Stimulated activated CD8-positive, alpha-beta memory T cell treated with anti-CD3 and anti-CD28 coated beads, Interleukin-7, amount 100 ng/mL, for 1 hour (primary cell): ENCODE measurements at regions not wholly inside any gene's neighbourhood (a gene's known extent, or its start where the extent isn't known, plus 50 kb on each side); places are given as distances from the start of the nearest gene placed in this dataset.

Experiments used
- DNase-seq, 2 donors: peaks; one replicate each; pipeline ENCODE4 v3.0.0-alpha.2; 2020; ENCODE audit warnings: low read depth in 2 of 2

DNA sequence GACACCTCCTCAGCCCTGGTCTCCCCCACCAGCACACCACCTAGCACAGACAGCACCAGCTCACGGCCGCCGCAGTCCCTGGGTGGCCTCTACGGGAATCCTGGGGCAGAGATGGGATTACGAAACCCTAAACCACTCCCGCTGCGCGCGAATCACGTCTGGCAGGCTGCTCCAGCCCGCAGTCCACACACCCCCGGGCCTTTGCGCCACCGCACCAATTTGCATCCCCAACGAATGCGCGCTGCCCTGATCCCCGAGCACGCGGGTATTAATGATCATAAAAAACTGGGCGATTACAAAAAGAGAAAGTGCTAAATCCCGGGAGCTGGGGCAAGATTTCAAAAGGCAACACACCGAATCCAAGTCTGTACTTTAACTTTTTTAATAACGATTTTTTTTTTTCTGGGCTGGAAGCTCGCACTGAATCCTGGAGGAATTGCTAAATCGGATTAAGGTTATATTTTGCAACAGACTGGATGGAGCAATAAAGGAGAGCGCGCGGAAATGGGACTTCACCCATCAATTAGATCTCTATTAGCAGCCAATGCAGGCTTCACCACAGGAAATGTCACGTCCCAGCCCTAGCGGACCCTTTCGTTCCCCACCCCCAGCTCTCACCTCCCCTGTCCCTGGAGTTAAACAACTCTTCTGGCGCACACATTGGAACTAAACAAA lies 69.8 kb upstream of the TMEM33 start:
- no peak for DNase-seq

DNA sequence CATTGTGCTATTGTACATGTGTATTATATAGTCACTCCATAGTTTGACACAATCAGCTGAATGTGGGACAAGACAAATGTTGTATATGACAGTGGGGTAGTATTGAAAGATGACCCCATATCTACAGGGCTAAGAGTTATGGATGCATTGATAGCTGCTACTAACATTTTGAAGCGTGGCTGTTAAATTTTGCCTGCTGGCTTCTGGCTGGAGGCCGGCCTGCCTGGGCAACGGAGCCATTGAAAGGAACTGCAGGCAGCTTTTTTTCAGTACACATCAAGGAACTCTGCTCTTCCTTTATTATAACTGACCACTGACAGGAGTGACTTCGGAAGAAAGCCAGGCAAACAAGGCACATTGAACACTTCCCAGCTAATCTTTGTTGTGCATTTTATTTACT lies 76.1 kb upstream of the TMEM33 start:
- DNase-seq: no peak

DNA sequence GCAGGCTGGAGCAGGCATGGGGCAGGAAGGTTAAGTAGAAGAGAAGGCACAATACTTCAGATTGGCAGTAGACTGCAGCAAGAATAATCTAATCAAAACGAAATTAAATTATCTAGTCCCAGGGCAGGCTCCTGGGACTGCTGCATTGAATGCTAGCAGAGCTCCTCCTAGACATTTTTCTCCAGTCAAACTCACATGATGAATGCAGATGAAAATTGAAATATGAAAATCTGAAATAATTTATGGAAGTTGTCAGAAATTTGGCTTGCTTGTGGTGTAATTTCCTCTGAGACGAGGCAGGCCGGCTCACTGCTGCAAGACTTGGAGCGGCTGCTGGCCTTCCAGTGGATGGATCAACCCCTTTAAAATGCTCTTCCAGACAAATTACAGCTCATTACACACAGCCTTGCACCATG lies 78.0 kb upstream of the TMEM33 start:
- no peak for DNase-seq

GRCh38 chr4:41856797-41857196 lies 78.4 kb upstream of the TMEM33 start:
- no peak for DNase-seq

- no peak for DNase-seq
These were observed 81.3 kb upstream of the TMEM33 start for GRCh38 chr4:41853973-41854372.

- DNase-seq: no peak
These were observed 83.0 kb upstream of the TMEM33 start for GRCh38 chr4:41852229-41852628.

GRCh38 chr4:41851621-41852020 lies 83.6 kb upstream of the TMEM33 start:
- no peak for DNase-seq

GRCh38 chr4:41844327-41844726 lies 90.9 kb upstream of the TMEM33 start:
- no peak for DNase-seq

GRCh38 chr4:41839916-41840854 lies 91.7 kb upstream of the PHOX2B start:
- DNase-seq: no peak

DNA sequence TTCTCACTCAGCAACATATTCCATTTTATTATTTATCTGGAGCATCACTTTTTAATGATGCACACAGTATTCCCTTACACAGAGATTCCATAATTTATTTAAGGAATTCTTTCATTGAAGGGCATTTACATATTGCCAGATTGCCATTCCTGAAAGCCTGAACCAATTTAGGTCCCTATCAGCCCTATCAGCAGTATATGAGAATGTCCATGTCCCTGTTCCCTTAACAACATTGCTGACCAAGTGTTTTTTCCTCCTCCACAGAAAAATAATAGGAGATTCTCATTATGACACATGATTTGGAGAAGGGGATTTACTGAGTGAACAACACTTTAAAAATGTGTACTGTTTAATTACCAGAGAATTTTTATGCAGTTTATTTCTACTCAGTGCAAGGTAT lies 90.1 kb upstream of the PHOX2B start:
- no peak for DNase-seq

DNA sequence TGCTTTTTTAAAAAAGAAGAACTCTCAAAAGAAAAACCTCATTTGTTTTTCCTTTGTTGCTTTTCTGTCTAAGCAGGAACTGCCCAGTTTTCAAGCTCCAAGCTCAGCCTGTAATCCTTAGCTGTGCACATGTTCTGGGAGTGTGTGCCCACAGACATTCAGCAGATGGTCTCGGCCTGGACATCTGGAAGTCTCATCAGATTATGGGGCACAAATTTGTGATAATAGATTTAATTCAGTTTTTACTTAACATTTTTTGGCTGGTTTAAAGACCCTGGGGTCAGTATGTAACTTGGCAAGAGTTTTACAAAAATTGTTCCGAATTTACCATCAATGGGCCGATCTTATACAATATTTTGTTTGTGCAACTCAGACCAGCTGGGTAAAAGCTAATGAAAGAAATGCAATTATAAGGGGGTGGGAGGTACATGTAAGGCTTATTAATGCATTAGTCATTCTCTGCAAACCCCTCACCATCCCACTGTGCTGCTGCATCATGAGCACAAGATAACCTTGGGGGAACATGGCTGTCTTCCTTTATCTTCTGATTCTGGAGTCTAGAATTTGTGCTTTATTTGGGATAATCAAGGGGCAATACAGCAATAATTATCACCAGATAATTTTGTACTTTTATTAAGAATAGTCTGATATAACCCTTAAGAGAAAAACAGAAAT lies 86.9 kb upstream of the PHOX2B start:
- DNase-seq: no peak

GRCh38 chr4:41832961-41833360 lies 84.4 kb upstream of the PHOX2B start:
- DNase-seq: no peak

DNA sequence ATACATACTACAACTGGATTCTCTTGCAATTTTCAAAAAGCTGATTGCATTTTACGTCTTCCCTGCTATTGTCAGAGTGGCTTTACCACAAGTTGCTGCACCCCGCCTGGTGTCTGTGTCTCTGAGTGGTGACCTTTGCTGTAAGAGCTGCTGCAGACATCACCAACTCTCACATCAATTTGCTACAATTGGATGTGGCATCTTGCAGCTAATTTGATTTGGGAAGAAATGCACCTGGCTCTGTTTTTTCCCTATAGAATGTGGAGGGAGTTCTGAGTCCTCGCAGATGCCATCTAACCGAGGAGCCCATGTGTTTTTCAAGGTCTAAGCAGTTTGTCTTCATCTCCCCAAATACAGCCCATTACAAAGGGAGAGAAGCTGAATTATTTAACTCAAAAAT lies 73.8 kb upstream of the PHOX2B start:
- no peak for DNase-seq

- DNase-seq: no peak
These were observed 71.9 kb upstream of the PHOX2B start for GRCh38 chr4:41820473-41820872.

GRCh38 chr4:41819621-41820020 lies 71.1 kb upstream of the PHOX2B start:
- DNase-seq: no peak

DNA sequence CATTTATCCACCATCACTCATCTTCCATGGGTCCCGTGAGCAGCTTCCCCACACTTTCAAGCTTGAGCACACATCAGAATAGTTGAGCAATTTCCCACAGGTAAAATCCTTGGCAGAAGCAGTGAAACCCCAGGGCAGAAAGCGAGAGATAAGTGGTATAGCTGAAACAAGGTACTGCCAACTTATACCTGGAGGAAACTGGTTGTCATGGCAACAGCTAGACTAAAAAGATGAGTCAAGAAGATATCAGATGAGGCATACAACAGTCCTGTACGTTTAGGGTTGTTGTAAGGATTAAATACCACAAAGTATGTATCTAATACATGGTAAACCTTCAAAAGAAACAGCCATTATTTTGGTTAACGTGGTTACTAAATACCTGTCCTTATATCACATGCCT lies 66.9 kb upstream of the PHOX2B start:
- DNase-seq: no peak

DNA sequence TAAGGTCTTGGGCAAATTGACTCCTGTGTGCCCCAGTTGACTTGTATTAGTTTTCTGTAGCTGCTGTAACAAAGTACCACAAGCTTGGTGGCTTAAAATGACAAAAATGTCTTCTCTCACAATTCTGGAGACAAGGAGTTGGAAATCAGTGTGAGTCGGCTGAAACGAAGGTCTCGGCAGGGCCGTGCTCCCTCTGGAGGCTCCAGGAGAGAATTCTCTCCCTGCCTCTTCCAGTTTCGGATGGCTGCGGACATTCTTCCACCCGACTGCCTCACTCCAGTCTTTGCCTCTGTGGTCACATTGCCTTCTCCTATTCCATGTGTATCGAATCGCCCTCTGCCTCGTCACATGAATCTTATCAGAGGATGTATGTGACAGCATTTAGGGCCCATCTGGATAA lies 66.0 kb upstream of the PHOX2B start:
- no peak for DNase-seq

- no peak for DNase-seq
These were observed 58.3 kb upstream of the PHOX2B start for GRCh38 chr4:41806807-41807206.

GRCh38 chr4:41802590-41802989 lies 54.1 kb upstream of the PHOX2B start:
- no peak for DNase-seq

- DNase-seq: no peak
These were observed 50.6 kb upstream of the PHOX2B start for GRCh38 chr4:41799126-41799525.
